H1 (cell line): ENCODE measurements at regions not wholly inside any gene's neighbourhood (a gene's known extent, or its start where the extent isn't known, plus 50 kb on each side); places are given as distances from the start of the nearest gene placed in this dataset.

Source experiments
- CTCF ChIA-PET: fragments of 300-600 bp; sonication (Branson Sonifier 250); formaldehyde crosslinking; loops from one replicate; lab custom pipeline; 2021; ENCODE audit not compliant: partially characterized antibody; lab: Charles Lee
- POLR2A ChIA-PET: fragments of 300-600 bp; sonication (Branson Sonifier 250); formaldehyde crosslinking; loops from one replicate; lab custom pipeline; 2021; ENCODE audit warnings: inconsistent platforms; ENCODE audit not compliant: partially characterized antibody; lab: Charles Lee
- DNase-seq, 2 experiments: peaks; one replicate each; pipeline versions ENCODE4 v3.0.0 to v3.0.0-alpha.2; 2010 to 2022; ENCODE audit warnings: low spot score in 2 of 2, low read depth in 1 of 2, mixed read lengths in 1 of 2
- FAIRE-seq: peaks from 2 replicates; lab custom pipeline; 2011; peaks lifted over from hg19 to GRCh38; lab: Jason Lieb, UNC
- H2AFZ ChIP-seq: 2 replicates; pipeline ENCODE4 v1.8.1; 2012; ENCODE audit warnings: low read length, inconsistent platforms
- H2AK5ac ChIP-seq: 2 replicates; pipeline ENCODE4 v1.6.1; 2013; ENCODE audit warnings: low read depth, low read length
- H2BK120ac ChIP-seq: replicated peaks from 2 replicates; pipeline ENCODE3; 2013; ENCODE audit warnings: low read depth, low read length, inconsistent platforms
- H2BK12ac ChIP-seq: 2 replicates; pipeline ENCODE4 v1.6.1; 2013; ENCODE audit warnings: low read depth, low read length
- H2BK15ac ChIP-seq: 2 replicates; pipeline ENCODE4 v1.6.1; 2013; ENCODE audit warnings: low read length
- H2BK20ac ChIP-seq: 2 replicates; pipeline ENCODE4 v1.6.1; 2013; ENCODE audit warnings: low read length
- H2BK5ac ChIP-seq: 2 replicates; pipeline ENCODE4 v1.6.1; 2013; ENCODE audit warnings: low read depth, low read length
- H3K14ac ChIP-seq: 2 replicates; pipeline ENCODE4 v1.6.1; 2013; ENCODE audit warnings: inconsistent platforms; ENCODE audit not compliant: insufficient read length
- H3K18ac ChIP-seq: 2 replicates; pipeline ENCODE4 v1.6.1; 2013; ENCODE audit warnings: low read length; ENCODE audit errors: extremely low read depth
- H3K23ac ChIP-seq: 2 replicates; pipeline ENCODE4 v1.6.1; 2013; ENCODE audit warnings: inconsistent platforms; ENCODE audit not compliant: insufficient read length
- H3K23me2 ChIP-seq: 2 replicates; pipeline ENCODE4 v1.6.1; 2013; ENCODE audit warnings: low read depth, low read length
- H3K27ac ChIP-seq: 2 replicates; pipeline ENCODE4 v1.6.1; 2011; ENCODE audit warnings: low read depth, low read length, inconsistent platforms
- H3K27me3 ChIP-seq, 4 experiments: replicated peaks in 1 of 4; 1 replicate in 1 of 4; 2 replicates in 3 of 4; pipeline versions ENCODE4 v1.6.1 to v1.8.1; 2011 to 2013; ENCODE audit warnings: low read length in 3 of 4, mild to moderate bottlenecking in 3 of 4, inconsistent platforms in 2 of 4, mixed read lengths in 2 of 4, moderate library complexity in 1 of 4; ENCODE audit not compliant: control insufficient read depth in 3 of 4, insufficient read depth in 3 of 4; ENCODE audit errors: extremely low read depth in 1 of 4
- H3K36me3 ChIP-seq, 4 experiments: 2 replicates each; pipeline versions ENCODE4 v1.6.1 to v1.8.1; 2011 to 2013; ENCODE audit warnings: mild to moderate bottlenecking in 4 of 4, low read length in 3 of 4, moderate library complexity in 2 of 4, control low read depth in 1 of 4, inconsistent platforms in 1 of 4; ENCODE audit not compliant: insufficient read depth in 4 of 4, control insufficient read depth in 2 of 4
- H3K4ac ChIP-seq: replicated peaks from 2 replicates; pipeline ENCODE3; 2013; ENCODE audit warnings: low read length, low read depth, mixed read lengths, inconsistent platforms; ENCODE audit not compliant: insufficient read length
- H3K4me1 ChIP-seq, 4 experiments: replicated peaks in 1 of 4; 1 replicate in 1 of 4; 2 replicates in 3 of 4; pipeline versions ENCODE4 v1.6.1 to v1.8.1; 2011 to 2013; ENCODE audit warnings: low read length in 3 of 4, inconsistent platforms in 2 of 4, mixed read lengths in 1 of 4; ENCODE audit not compliant: insufficient read depth in 4 of 4, control insufficient read depth in 3 of 4
- H3K4me2 ChIP-seq, 2 experiments: 2 replicates each; pipeline versions ENCODE4 v1.6.1 to v1.8.1; 2011 to 2013; ENCODE audit warnings: low read depth in 2 of 2, low read length in 2 of 2, control low read depth in 1 of 2, inconsistent platforms in 1 of 2, mild to moderate bottlenecking in 1 of 2; ENCODE audit not compliant: insufficient read depth in 1 of 2
- H3K4me3 ChIP-seq, 4 experiments: fragments of 200-600, 300-600 bp in 1 of 4; sonication (generic), shearing (Covaris generic), sonication (Bioruptor Twin) in 1 of 4; 2 replicates each; pipeline versions ENCODE4 v1.5.1 to v1.8.1; 2011 to 2016; ENCODE audit warnings: low read length in 4 of 4, low read depth in 3 of 4, control low read depth in 2 of 4, inconsistent platforms in 2 of 4, mild to moderate bottlenecking in 2 of 4, mixed read lengths in 1 of 4, moderate library complexity in 1 of 4; ENCODE audit not compliant: insufficient read depth in 2 of 4; ENCODE audit errors: extremely low read depth in 1 of 4
- H3K56ac ChIP-seq: replicated peaks from 2 replicates; pipeline ENCODE3; 2013; ENCODE audit warnings: low read depth, mild to moderate bottlenecking, mixed read lengths, low read length, inconsistent platforms; ENCODE audit not compliant: insufficient read length
- H3K79me1 ChIP-seq: 2 replicates; pipeline ENCODE4 v1.6.1; 2013; ENCODE audit warnings: low read depth, low read length, control low read depth
- H3K79me2 ChIP-seq, 2 experiments: 2 replicates each; pipeline versions ENCODE4 v1.6.1 to v1.8.1; 2012 to 2013; ENCODE audit warnings: low read length in 2 of 2, mild to moderate bottlenecking in 2 of 2, inconsistent platforms in 1 of 2; ENCODE audit not compliant: insufficient read depth in 2 of 2, control insufficient read depth in 1 of 2
- H3K9ac ChIP-seq, 4 experiments: replicated peaks in 1 of 4; 1 replicate in 1 of 4; 2 replicates in 3 of 4; pipeline versions ENCODE4 v1.6.1 to v1.8.1; 2011 to 2013; ENCODE audit warnings: low read depth in 3 of 4, low read length in 3 of 4, control low read depth in 2 of 4, mild to moderate bottlenecking in 2 of 4, moderate library complexity in 2 of 4, inconsistent platforms in 1 of 4; ENCODE audit errors: extremely low read depth in 1 of 4
- H3K9me3 ChIP-seq, 2 experiments: 2 replicates each; pipeline versions ENCODE4 v1.6.1 to v1.8.1; 2012 to 2013; ENCODE audit warnings: mild to moderate bottlenecking in 2 of 2, moderate library complexity in 2 of 2, control low read depth in 1 of 2, inconsistent platforms in 1 of 2, low read depth in 1 of 2, low read length in 1 of 2, mixed read lengths in 1 of 2; ENCODE audit not compliant: insufficient read depth in 2 of 2
- H4K20me1 ChIP-seq, 2 experiments: replicated peaks in 1 of 2; 2 replicates each; pipeline versions ENCODE3 to v1.8.1; 2011 to 2013; ENCODE audit warnings: inconsistent platforms in 2 of 2, low read length in 2 of 2, mild to moderate bottlenecking in 1 of 2; ENCODE audit not compliant: insufficient read depth in 2 of 2, control insufficient read depth in 1 of 2
- H4K5ac ChIP-seq: 2 replicates; pipeline ENCODE4 v1.6.1; 2013; ENCODE audit warnings: low read length, low read depth, mixed read lengths, inconsistent platforms; ENCODE audit not compliant: insufficient read length
- H4K8ac ChIP-seq: 2 replicates; pipeline ENCODE4 v1.8.0; 2013; ENCODE audit warnings: mild to moderate bottlenecking, moderate library complexity, low read length, inconsistent platforms; ENCODE audit not compliant: insufficient read depth; ENCODE audit errors: extremely low read depth
- H4K91ac ChIP-seq: replicated peaks from 2 replicates; pipeline ENCODE3; 2013; ENCODE audit warnings: low read length, mixed read lengths, inconsistent platforms; ENCODE audit not compliant: insufficient read length
- CBX8 ChIP-seq: fragments of 300-800, 300-1000 bp; sonication (generic); IDR thresholded peaks from 2 replicates; pipeline ENCODE4 v1.7.1; 2016; ENCODE audit warnings: low read depth, low read length, borderline replicate concordance
- POLR2A ChIP-seq, 2 experiments: IDR thresholded peaks; 1 replicate in 1 of 2; 2 replicates in 1 of 2; pipeline ENCODE4 v1.6.1; 2011; ENCODE audit warnings: low read depth in 2 of 2, low read length in 2 of 2, mild to moderate bottlenecking in 2 of 2; ENCODE audit errors: control extremely low read depth in 1 of 2
- RNF2 ChIP-seq: fragments of 200-900, 300-1000 bp; sonication (generic); IDR thresholded peaks from 2 replicates; pipeline ENCODE4 v1.7.1; 2016; ENCODE audit warnings: borderline replicate concordance, low read depth, mild to moderate bottlenecking, antibody characterized with exemption, low read length; ENCODE audit not compliant: poor library complexity, severe bottlenecking; ENCODE audit errors: missing control alignments
- SRF ChIP-seq: IDR thresholded peaks from 2 replicates; pipeline ENCODE4 v1.6.1; 2011; ENCODE audit warnings: mild to moderate bottlenecking, low read depth, low read length, moderate library complexity
- TAF7 ChIP-seq: optimal IDR thresholded peaks from 2 replicates; pipeline ENCODE3; 2011; ENCODE audit warnings: low read depth, mild to moderate bottlenecking, inconsistent platforms, low read length, moderate library complexity, borderline replicate concordance
- TF ChIP-seq, protein P1 (sequence below): IDR thresholded peaks from 2 replicates; pipeline ENCODE4 v1.6.1; 2012; ENCODE audit warnings: low read length, inconsistent platforms

DNA sequence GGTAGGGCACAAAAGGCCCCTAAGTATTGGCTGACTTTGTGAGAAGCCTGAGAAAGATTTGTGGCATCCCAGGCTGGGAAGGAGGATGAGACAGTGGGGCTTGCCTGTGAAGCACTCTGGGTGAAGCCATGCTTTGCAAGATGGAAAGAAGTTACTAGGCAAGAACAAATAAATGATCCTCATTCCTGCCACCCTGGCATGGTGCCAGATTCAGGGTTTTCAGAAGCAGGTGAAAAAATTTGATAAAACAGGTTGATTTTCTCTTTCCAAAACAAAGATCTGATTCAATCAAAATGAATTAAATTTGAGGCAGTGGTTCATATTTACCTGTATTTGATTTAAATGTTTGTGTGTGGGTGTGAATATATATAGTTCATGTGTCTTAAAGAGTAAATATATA, 386.9 kb upstream of the PROX1 start:
- Histone ChIP-seq H3K9me3 (no peaks in the 10 kb centered on the region), H3K56ac (no peak overlapping the region), H4K91ac (no peak overlapping the region), H4K5ac (no peak overlapping the region), H2BK20ac (no peak overlapping the region), H3K27me3 (no peaks in the 10 kb centered on the region), H3K4me1 (no peaks in the 10 kb centered on the region), H3K9ac (no peak overlapping the region), H3K27ac (no peak overlapping the region), H3K79me1 (no peaks in the 10 kb centered on the region), H2BK5ac (no peak overlapping the region), H2AK5ac (no peak overlapping the region), H3K23me2 (no peaks in the 10 kb centered on the region), H3K14ac (no peak overlapping the region), H2AFZ (no peak overlapping the region), H3K36me3 (no peaks in the 10 kb centered on the region), H3K4me3 (no peak overlapping the region), H4K20me1 (no peaks in the 10 kb centered on the region), H3K18ac (no peak overlapping the region)
- DNase-seq: no peak
- ChIA-PET CTCF (interaction anchor here (1.0 kb wide), 1 partner anchor 8 kb away, joined by 3 read pairs; no protein-coding TSS in a partner anchor), POLR2A (no interaction called here)
- TF ChIP-seq RNF2 (no peak), TAF7 (no peak), CBX8 (no peak), POLR2A (IDR thresholded peaks at IDR 0.05; ENCODE audit: control extremely low read depth in 1 of 2, low read depth in 2 of 2, low read length in 2 of 2) (no peak), SRF (no peak)
- TF ChIP-seq, protein P1, sequence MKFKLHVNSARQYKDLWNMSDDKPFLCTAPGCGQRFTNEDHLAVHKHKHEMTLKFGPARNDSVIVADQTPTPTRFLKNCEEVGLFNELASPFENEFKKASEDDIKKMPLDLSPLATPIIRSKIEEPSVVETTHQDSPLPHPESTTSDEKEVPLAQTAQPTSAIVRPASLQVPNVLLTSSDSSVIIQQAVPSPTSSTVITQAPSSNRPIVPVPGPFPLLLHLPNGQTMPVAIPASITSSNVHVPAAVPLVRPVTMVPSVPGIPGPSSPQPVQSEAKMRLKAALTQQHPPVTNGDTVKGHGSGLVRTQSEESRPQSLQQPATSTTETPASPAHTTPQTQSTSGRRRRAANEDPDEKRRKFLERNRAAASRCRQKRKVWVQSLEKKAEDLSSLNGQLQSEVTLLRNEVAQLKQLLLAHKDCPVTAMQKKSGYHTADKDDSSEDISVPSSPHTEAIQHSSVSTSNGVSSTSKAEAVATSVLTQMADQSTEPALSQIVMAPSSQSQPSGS: no peak
- TF ChIP-seq, all 59 proteins: peak for 0
- Histone ChIP-seq H2BK120ac (no peak overlapping the region), H3K23ac (no peak overlapping the region), H2BK15ac (no peak overlapping the region), H3K4me2 (no peak overlapping the region), H3K4ac (no peak overlapping the region), H4K8ac (no peak overlapping the region), H3K79me2 (no peaks in the 10 kb centered on the region), H2BK12ac (no peak overlapping the region)
- no peak for FAIRE-seq
